ENCODE measurements at regions not wholly inside any gene's neighbourhood (a gene's known extent, or its start where the extent isn't known, plus 50 kb on each side); places are given as distances from the start of the nearest gene placed in this dataset.

- H3K27ac ChIP-seq: no peak overlapping the region
- TF ChIP-seq ZFX (IDR thresholded peaks at IDR 0.05; ENCODE audit: borderline replicate concordance): no peak
- no peak for TF ChIP-seq CTCF (IDR thresholded peaks at IDR 0.05)
Observed at GRCh38 chr1:208880433-208881100, 636.4 kb upstream of the PLXNA2 start.

- TF ChIP-seq ZFX (IDR thresholded peaks at IDR 0.05; ENCODE audit: borderline replicate concordance): no peak
- TF ChIP-seq CTCF (IDR thresholded peaks at IDR 0.05): no peak
- no peak overlapping the region for H3K27ac ChIP-seq
Observed at GRCh38 chr1:208885060-208885459, 640.9 kb upstream of the PLXNA2 start.

GRCh38 chr1:208885650-208886049 is 641.5 kb upstream of the PLXNA2 start:
- no peak for TF ChIP-seq ZFX (IDR thresholded peaks at IDR 0.05; ENCODE audit: borderline replicate concordance)
- H3K27ac ChIP-seq: no peak overlapping the region

- no peak overlapping the region for H3K27ac ChIP-seq
- no peak for TF ChIP-seq ZFX (IDR thresholded peaks at IDR 0.05; ENCODE audit: borderline replicate concordance)
- TF ChIP-seq CTCF (IDR thresholded peaks at IDR 0.05): no peak
Observed at GRCh38 chr1:208888376-208888775, 644.2 kb upstream of the PLXNA2 start.

GRCh38 chr1:208892147-208892546 is 648.0 kb upstream of the PLXNA2 start:
- no peak for TF ChIP-seq ZFX (IDR thresholded peaks at IDR 0.05; ENCODE audit: borderline replicate concordance)
- TF ChIP-seq CTCF (IDR thresholded peaks at IDR 0.05): no peak

GRCh38 chr1:208893251-208893650 is 649.1 kb upstream of the PLXNA2 start:
- no peak overlapping the region for H3K27ac ChIP-seq
- TF ChIP-seq CTCF (IDR thresholded peaks at IDR 0.05) (no peak), ZFX (IDR thresholded peaks at IDR 0.05; ENCODE audit: borderline replicate concordance) (no peak)

More at GRCh38 chr1:208892147-208892546, 648.0 kb upstream of the PLXNA2 start:
- H3K27ac ChIP-seq: no peak overlapping the region

- H3K27ac ChIP-seq: no peak overlapping the region
- TF ChIP-seq CTCF (IDR thresholded peaks at IDR 0.05): no peak
- TF ChIP-seq ZFX (IDR thresholded peaks at IDR 0.05; ENCODE audit: borderline replicate concordance): no peak
Observed at GRCh38 chr1:208895181-208895580, 651.0 kb upstream of the PLXNA2 start.

GRCh38 chr1:208895820-208896219 is 651.6 kb upstream of the PLXNA2 start:
- H3K27ac ChIP-seq: no peak overlapping the region
- TF ChIP-seq CTCF (IDR thresholded peaks at IDR 0.05): no peak
- TF ChIP-seq ZFX (IDR thresholded peaks at IDR 0.05; ENCODE audit: borderline replicate concordance): no peak
